ENCODE measurements at regions not wholly inside any gene's neighbourhood (a gene's known extent, or its start where the extent isn't known, plus 50 kb on each side); places are given as distances from the start of the nearest gene placed in this dataset.

GRCh38 chr2:221134718-221135117, 437.4 kb downstream of the EPHA4 start:
- no peak for DNase-seq (ENCODE audit: low read depth, low spot score)

GRCh38 chr2:221135699-221136098, 436.4 kb downstream of the EPHA4 start:
- DNase-seq (ENCODE audit: low read depth, low spot score) = no peak

DNA sequence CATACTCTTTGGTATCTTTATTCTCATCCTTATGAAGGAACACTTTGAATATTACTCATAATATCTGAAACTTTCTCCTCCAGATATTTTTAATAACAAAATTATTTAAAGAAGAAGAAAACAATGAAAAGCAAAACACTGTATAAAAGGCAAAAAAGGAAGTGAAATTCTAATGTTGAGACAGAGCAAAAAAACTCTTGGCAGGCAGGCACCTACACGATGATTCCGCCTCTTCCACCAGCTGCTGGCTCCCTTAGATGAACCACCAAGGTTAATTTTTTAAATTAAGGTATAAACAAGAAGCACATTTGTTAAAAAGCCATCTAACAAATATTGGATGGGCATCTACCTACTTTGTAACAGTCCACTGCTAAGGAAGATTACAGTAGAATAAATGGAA, 434.7 kb downstream of the EPHA4 start:
- no peak for DNase-seq (ENCODE audit: low read depth, low spot score)

GRCh38 chr2:221142341-221142740, 429.8 kb downstream of the EPHA4 start:
- DNase-seq (ENCODE audit: low read depth, low spot score) = no peak

GRCh38 chr2:221143231-221143630, 428.9 kb downstream of the EPHA4 start:
- no peak for DNase-seq (ENCODE audit: low read depth, low spot score)

- no peak for DNase-seq (ENCODE audit: low read depth, low spot score)
Measured at GRCh38 chr2:221144909-221145308, 427.2 kb downstream of the EPHA4 start.

DNA sequence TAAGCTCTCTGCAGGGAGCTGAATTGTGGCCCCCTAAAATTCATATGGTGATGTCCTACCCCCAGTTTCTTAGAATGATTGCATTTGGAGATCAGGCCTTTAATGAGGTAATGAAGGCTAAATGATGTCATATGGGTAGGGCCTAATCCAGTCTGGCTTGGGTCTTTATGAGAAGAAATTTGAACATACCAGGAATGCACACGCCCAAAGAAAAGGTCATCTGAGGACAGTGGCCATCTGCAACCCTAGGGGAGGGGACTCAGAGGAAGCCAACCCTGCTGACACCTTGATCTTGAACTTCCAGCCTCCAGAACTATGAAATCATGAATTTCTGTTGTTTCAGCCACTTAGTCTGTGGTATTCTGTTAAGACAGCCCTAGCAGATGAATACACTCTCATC, 426.7 kb downstream of the EPHA4 start:
- DNase-seq (ENCODE audit: low read depth, low spot score) = no peak

DNA sequence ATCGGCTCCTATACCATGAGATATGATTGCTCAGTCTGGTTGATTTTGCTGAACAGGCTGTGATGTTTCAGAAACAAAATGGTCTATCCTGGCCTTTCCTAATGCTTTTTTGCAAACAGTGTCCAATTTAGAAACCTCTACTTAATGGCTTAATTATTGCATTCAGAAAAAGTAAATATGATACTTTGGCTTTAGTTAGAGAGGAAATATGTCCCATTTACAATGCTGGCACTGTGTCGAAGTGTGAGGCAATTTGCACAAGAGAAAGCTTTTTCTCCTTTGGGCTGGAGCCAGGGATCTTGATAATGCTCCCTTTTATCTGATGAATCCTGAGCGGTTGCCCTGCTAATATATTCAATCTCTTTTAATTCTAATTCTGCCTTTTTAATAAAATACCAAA, 418.9 kb downstream of the EPHA4 start:
- no peak for DNase-seq (ENCODE audit: low read depth, low spot score)

DNA sequence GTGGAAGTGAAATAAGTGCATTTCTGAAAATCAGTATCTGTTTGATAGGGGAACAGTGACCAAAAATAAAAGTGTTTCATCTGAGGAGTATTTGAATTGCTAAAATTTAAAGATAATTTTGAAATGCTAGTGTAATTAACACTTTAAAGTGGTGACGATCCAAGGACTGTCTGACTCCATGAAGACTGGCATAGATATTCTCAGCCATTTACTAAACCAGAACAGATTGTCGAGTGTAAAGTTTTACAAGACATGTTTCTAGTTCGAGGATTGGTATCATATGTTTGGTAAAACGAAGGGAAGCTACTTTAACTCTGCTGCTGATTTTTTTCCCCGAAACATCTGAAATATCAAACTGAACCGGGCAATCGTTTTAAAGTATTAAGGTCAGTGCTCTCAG, 417.9 kb downstream of the EPHA4 start:
- DNase-seq (ENCODE audit: low read depth, low spot score) = no peak

DNA sequence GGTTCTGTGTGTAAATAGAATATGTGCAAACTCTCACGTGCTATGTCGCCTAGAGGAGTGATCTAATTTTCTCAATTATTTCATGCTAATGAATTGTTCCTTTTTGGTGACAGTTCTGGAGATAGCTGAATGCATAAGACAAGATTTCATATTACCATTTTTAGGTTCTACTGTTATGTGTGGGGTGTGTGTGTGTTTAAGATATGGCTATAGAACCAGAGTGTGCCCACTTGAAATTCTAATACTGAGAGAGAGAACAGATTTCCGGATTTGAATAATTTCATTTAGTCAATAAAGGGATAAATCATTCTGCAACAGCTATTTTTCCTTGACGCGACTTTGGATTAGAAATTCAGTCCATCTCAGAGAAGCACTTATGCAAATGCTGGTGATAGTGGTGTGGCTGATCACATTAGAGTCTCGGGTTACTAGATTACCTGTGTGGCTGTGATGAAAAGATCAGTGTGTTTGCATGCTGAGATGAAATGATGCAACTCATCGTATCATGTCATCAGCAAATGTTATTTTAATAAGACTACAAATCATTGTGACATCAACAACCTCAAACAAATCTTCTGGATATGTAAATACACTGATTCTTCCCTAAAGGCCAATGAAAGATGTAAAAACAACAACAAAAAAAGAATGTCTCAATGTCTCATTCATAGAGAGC, 415.9 kb downstream of the EPHA4 start:
- DNase-seq (ENCODE audit: low read depth, low spot score) = no peak

DNA sequence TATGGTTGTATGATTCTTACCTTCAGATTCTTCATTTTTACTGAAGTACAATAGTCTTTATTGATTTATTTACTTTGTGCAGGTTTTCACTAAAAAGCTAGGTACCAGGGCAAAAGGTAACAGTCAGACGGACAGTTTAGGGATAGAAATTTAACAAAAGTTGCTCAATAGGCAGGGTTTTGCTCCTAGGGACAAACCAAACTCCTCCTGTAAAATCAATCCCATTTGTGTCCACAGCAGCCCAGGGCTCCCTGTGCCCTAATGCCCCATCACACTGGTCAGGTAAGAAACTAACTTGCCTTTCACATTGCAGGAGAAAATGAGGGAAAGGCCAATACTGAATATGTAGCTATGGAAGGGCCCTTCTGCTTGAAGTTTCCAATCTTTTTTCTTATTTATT, 410.9 kb downstream of the EPHA4 start:
- DNase-seq (ENCODE audit: low read depth, low spot score) = no peak

- DNase-seq (ENCODE audit: low read depth, low spot score) = no peak
Measured at GRCh38 chr2:221166292-221166691, 405.8 kb downstream of the EPHA4 start.

GRCh38 chr2:221167561-221167960, 404.5 kb downstream of the EPHA4 start:
- no peak for DNase-seq (ENCODE audit: low read depth, low spot score)

DNA sequence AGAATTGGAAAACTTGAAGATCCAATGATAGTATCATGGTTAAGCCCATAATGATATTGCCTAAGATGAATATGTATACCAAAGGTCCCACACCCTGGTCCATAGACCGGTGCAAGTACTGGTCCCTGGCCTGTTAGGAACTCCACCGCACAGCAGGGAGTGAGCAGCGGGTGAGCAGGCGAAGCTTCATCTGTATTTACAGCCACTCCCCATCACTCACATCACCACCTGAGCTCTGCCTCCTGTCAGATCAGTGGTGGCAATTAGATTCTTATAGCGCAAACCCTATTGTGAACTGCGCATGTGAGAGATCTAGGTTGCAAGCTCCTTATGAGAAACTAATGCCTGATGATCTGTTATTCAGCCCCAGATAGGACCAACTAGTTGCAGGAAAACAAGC, 402.4 kb downstream of the EPHA4 start:
- no peak for DNase-seq (ENCODE audit: low read depth, low spot score)

- DNase-seq (ENCODE audit: low read depth, low spot score) = no peak
Measured at GRCh38 chr2:221170548-221170947, 401.6 kb downstream of the EPHA4 start.

DNA sequence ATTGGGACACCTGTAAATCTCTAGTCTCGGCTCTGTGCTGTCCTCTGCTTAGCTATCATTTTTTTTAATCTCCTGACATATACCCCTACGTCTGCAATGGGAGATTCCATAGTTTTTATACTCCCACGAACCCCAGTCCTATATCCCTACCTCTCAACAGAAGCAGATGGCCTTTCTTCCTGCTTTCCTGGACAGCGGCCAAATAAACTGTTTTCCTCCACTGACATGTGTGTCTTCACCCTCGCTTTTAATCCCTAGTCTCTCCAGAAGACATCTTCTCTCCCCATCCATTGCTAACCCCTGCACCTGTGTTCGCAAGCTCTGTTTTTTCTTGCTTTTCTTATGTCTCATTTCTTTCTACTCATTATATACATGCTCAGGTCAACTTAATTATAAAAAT, 395.4 kb downstream of the EPHA4 start:
- DNase-seq (ENCODE audit: low read depth, low spot score) = no peak

GRCh38 chr2:221178139-221178538, 394.0 kb downstream of the EPHA4 start:
- DNase-seq (ENCODE audit: low read depth, low spot score) = no peak

- DNase-seq (ENCODE audit: low read depth, low spot score) = no peak
Measured at GRCh38 chr2:221186873-221187272, 385.2 kb downstream of the EPHA4 start.

DNA sequence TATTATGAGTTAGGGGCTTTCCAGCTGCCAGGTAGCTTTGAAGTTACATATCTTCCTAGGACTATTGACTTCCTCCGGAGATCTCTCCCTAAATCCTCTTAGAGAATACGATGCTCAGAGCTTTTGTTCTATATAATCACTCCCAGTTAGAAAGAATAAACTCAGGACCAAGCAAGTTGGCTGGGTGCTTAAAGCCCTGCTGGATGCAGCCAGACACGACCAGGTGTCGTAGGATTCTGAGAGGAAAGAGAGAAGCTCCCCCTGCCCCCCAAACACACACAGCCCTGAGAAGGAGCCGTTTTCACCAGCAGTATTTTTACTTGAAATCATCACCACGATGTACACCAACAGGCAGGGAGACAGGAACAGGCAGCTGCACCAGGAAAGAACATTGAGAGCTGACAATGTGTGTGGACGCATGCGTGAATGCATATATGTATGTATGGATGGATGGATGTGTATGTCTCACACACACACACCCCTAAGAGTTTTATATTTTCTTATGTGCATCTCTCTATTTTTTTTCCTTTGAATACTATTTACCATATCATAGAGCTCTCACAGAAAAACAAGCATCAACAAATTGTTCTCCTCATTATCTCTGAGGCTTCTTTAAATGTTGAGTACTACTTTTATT, 382.6 kb downstream of the EPHA4 start:
- DNase-seq (ENCODE audit: low read depth, low spot score) = no peak

DNA sequence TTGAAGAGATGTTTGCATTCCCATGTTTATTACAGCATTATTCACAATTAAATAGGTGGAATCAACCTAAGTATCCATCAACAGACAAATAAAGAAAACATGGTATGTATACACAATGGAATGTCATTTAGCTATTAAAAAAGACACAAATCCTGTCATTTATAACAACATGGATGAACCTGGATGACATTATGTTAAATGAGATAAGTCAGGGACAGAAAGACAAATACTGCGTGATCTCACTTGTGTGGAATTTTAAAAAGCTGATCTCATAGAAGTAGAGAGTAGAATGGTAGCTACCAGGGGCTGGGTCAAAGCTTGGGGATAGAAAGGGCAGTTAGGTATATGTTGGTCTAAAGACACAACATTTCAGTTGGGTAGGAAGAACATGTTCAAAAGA, 376.3 kb downstream of the EPHA4 start:
- DNase-seq (ENCODE audit: low read depth, low spot score) = no peak

GRCh38 chr2:221197225-221197856, 374.8 kb downstream of the EPHA4 start:
- DNase-seq (ENCODE audit: low read depth, low spot score) = no peak

DNA sequence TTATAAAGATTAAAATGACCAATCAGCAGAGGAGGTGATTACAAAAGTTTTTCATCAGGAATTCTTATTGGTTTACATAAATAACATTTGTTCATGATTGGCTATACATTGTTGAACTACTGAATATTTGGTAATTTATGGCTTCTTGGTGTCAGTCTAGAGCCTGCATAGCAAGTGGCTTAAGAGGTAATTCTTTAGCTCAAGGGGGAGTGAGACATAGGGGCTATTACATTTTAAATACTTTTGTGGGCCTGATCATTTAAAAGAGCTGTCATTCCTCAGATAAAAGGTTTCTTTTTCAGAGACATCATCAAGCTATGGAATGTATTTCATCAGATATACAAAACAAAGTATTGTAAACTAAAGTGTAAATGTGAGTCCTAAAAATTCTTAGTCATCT, 373.8 kb downstream of the EPHA4 start:
- no peak for DNase-seq (ENCODE audit: low read depth, low spot score)

- no peak for DNase-seq (ENCODE audit: low read depth, low spot score)
Measured at GRCh38 chr2:221200184-221200839, 371.8 kb downstream of the EPHA4 start.
